NCI-H1694 (cell line): ENCODE measurements at regions not wholly inside any gene's neighbourhood (a gene's known extent, or its start where the extent isn't known, plus 50 kb on each side); places are given as distances from the start of the nearest gene placed in this dataset.

Source experiments
- DNase-seq: peaks from one replicate; lab custom pipeline; 2025; lab: John Stamatoyannopoulos, UW

DNA sequence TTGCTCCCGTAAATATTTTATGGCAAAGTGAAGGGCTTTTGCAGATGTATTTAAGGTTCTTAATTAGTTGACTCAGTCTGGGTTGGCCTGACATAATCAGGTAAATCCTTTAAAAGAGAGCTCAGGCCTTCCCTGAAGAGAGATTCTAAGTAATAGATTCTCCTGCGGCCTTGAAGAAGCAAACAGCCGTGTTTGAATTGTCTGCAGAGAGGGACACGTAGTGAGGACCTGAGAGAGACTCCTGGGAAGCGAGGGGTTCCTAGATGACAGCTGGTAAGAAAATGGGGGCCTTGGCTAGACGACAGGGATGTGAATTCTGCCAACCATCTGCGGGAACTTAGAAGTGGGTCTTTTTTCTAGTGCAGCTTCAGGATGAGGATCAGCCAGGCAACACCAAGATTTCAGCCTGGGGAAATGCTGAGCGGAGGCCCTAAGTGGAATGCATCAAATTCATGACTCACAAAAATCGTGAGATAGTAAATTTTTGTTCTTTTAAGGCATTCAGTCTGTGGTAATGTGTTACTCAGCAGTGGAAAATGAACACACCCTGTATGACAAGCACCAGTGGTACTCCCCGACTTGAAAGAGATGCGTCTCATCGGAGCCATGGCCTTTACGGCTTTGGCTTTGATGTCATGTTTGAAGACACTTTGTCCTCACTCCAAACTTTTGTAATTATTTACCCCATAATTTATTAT is 62.1 kb upstream of the SMIM21 start:
- DNase-seq: no peak

GRCh38 chr18:75483662-75484061 is 56.2 kb upstream of the SMIM21 start:
- DNase-seq: no peak

DNA sequence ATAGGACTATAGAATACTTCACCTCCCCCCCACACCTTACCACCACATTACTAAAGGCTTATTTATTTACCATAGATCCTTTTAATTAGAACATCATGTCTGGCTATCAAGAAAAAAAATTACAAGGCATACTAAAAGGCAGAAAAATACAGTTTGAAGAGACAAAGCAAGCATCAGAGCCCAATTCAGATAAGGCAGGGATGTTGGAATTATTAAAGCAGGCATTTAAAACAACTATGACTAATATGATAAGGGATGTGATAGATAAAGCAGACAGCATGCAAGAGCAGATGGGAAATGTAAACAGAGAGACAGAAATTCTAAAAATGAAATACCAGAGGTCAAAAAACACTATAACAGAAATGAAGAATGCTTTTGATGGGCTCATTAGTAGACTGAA is 55.4 kb upstream of the SMIM21 start:
- no peak for DNase-seq

GRCh38 chr18:75480487-75480886 is 53.0 kb upstream of the SMIM21 start:
- no peak for DNase-seq

DNA sequence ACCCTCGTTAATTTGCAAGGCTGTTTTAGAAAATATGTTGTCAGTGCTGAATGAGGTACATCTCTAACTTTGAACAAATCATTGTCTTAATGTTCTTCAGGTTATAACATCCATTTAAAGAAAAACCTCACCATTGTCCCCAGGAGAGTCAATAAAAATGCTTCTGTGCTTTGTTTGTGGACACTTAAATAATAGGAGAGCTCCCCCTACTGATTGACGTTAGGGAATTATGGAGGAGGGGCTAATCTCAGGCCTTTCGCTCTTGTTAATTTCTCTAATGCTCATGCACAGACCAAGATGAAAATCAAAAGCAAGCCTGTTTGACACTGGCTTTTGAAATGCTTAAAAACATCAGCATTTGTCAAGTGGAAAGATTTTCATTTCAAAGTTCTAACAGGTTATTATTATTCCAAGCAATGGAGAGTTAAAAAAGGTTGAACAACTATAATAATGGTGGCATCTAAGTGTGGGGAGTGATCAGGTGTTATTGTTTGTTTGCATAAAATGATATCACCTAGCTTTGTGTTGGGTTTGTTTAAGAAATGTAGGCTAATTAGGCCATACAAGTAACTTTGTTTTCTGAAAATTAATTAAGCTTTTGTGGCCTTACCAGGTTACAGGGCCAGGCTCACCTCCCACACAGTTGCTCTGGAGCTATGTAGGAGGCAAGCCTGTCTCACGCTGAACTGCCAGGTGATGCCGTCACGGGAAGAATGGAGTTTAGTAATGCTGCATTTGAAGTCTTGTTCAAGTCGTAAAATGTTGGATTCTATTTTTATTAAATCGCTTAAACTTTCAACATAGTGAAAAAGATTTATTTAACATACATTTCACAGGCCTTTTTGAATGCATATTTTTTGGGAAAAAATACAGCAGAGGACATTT is 51.7 kb upstream of the SMIM21 start:
- DNase-seq: peak; percentile 16

GRCh38 chr18:75477900-75478299 is 50.4 kb upstream of the SMIM21 start:
- DNase-seq: no peak
